Suppressor macrophage treated with lipopolysaccharide for 1 hour (primary cell): ENCODE measurements at regions not wholly inside any gene's neighbourhood (a gene's known extent, or its start where the extent isn't known, plus 50 kb on each side); places are given as distances from the start of the nearest gene placed in this dataset.
"Not testable (repeated sequence)": the region's sequence is repeated elsewhere in the genome, so short reads cannot be mapped to it uniquely, and the experiment has no call there.

Experiments
- DNase-seq, 3 donors: peaks; one replicate each; pipeline ENCODE4 v3.0.0-alpha.2; 2020 to 2022

- DNase-seq = not testable (repeated sequence)
Measured at GRCh38 chr12:60801166-60801565, 1205.3 kb downstream of the SLC16A7 start.

- no peak for DNase-seq
Measured at GRCh38 chr12:60803147-60803546, 1207.3 kb downstream of the SLC16A7 start.

GRCh38 chr12:60805364-60805763 is 1209.5 kb downstream of the SLC16A7 start:
- DNase-seq = no peak

GRCh38 chr12:60819794-60820193 is 1224.0 kb downstream of the SLC16A7 start:
- DNase-seq = no peak

- DNase-seq = no peak
Measured at GRCh38 chr12:60822580-60822979, 1226.8 kb downstream of the SLC16A7 start.

- DNase-seq = no peak
Measured at GRCh38 chr12:60830381-60830780, 1234.6 kb downstream of the SLC16A7 start.

GRCh38 chr12:60832290-60832689 is 1236.5 kb downstream of the SLC16A7 start:
- DNase-seq = no peak

- DNase-seq = no peak
Measured at GRCh38 chr12:60834372-60834771, 1238.5 kb downstream of the SLC16A7 start.

GRCh38 chr12:60834806-60835205 is 1239.0 kb downstream of the SLC16A7 start:
- no peak for DNase-seq

- DNase-seq = no peak
Measured at GRCh38 chr12:60836651-60837050, 1240.8 kb downstream of the SLC16A7 start.

- no peak for DNase-seq
Measured at GRCh38 chr12:60842181-60842580, 1246.4 kb downstream of the SLC16A7 start.

GRCh38 chr12:60844101-60844500 is 1248.3 kb downstream of the SLC16A7 start:
- DNase-seq = no peak

GRCh38 chr12:60844875-60845274 is 1249.0 kb downstream of the SLC16A7 start:
- DNase-seq = no peak

- DNase-seq = no peak
Measured at GRCh38 chr12:60845696-60846095, 1249.9 kb downstream of the SLC16A7 start.

GRCh38 chr12:60847281-60847680 is 1251.5 kb downstream of the SLC16A7 start:
- no peak for DNase-seq

GRCh38 chr12:60849723-60850122 is 1253.9 kb downstream of the SLC16A7 start:
- DNase-seq = no peak

- DNase-seq = no peak
Measured at GRCh38 chr12:60853407-60853806, 1257.6 kb downstream of the SLC16A7 start.

GRCh38 chr12:60863421-60863820 is 1267.6 kb downstream of the SLC16A7 start:
- DNase-seq = no peak

GRCh38 chr12:60872219-60872618 is 1276.4 kb downstream of the SLC16A7 start:
- DNase-seq = no peak

- DNase-seq = no peak
Measured at GRCh38 chr12:60872850-60873713, 1277.3 kb downstream of the SLC16A7 start.

- no peak for DNase-seq
Measured at GRCh38 chr12:60874091-60874490, 1278.3 kb downstream of the SLC16A7 start.

GRCh38 chr12:60920841-60921495 is 1325.1 kb downstream of the SLC16A7 start:
- no peak for DNase-seq

GRCh38 chr12:60921541-60921940 is 1325.7 kb downstream of the SLC16A7 start:
- DNase-seq = no peak

GRCh38 chr12:60926256-60926655 is 1330.4 kb downstream of the SLC16A7 start:
- DNase-seq = no peak
